ENCODE measurements at regions not wholly inside any gene's neighbourhood (a gene's known extent, or its start where the extent isn't known, plus 50 kb on each side); places are given as distances from the start of the nearest gene placed in this dataset.

DNA sequence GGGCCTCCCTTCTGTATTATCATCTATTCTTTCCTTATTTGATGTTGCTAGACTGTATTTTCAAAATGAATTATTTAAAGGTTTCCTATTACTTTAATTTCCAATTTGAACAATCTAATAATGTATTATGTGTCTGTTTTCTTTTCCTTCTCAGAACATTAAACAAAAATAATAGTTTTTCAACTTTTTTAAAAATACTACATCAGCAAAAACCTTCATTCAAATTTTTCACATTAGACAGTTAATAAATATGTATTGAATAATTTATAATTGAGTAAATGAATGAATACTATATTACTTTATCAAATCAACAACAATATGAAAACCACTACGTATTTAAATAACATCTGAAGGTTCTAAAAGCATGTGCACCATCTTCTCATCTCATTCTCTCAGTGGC lies 644.1 kb upstream of the SEMA3D start:
- Mint-ChIP-seq H3K27ac (ENCODE audit: unreplicated experiment) (no peak overlapping the region), H3K4me1 (ENCODE audit: low read depth) (peaks cover 10% of the 10 kb centered on the region)
- no peak for TF ChIP-seq CTCF (IDR thresholded peaks at IDR 0.05)

GRCh38 chr7:85829817-85830432 lies 643.1 kb upstream of the SEMA3D start:
- Mint-ChIP-seq H3K36me3 (ENCODE audit: low read depth) (no peaks in the 10 kb centered on the region), H3K9me3 (ENCODE audit: low read depth) (no peaks in the 10 kb centered on the region), H3K27me3 (ENCODE audit: low read depth) (no peaks in the 10 kb centered on the region), H3K4me3 (ENCODE audit: unreplicated experiment) (no peak overlapping the region), H3K27ac (ENCODE audit: unreplicated experiment) (no peak overlapping the region), H3K4me1 (ENCODE audit: low read depth) (peaks cover 10% of the 10 kb centered on the region)
- TF ChIP-seq CTCF (IDR thresholded peaks at IDR 0.05): peak; percentile 85
- DNase-seq (ENCODE audit: low spot score): no peak

More for the DNA sequence above, 644.1 kb upstream of the SEMA3D start:
- no peaks in the 10 kb centered on the region for H3K9me3 Mint-ChIP-seq (ENCODE audit: low read depth)
- H3K27me3 Mint-ChIP-seq (ENCODE audit: low read depth): no peaks in the 10 kb centered on the region
- H3K36me3 Mint-ChIP-seq (ENCODE audit: low read depth): no peaks in the 10 kb centered on the region
- DNase-seq (ENCODE audit: low spot score): no peak
- H3K4me3 Mint-ChIP-seq (ENCODE audit: unreplicated experiment): no peak overlapping the region

GRCh38 chr7:85829176-85829575 lies 642.3 kb upstream of the SEMA3D start:
- no peaks in the 10 kb centered on the region for H3K36me3 Mint-ChIP-seq (ENCODE audit: low read depth)
- no peak overlapping the region for H3K27ac Mint-ChIP-seq (ENCODE audit: unreplicated experiment)

DNA sequence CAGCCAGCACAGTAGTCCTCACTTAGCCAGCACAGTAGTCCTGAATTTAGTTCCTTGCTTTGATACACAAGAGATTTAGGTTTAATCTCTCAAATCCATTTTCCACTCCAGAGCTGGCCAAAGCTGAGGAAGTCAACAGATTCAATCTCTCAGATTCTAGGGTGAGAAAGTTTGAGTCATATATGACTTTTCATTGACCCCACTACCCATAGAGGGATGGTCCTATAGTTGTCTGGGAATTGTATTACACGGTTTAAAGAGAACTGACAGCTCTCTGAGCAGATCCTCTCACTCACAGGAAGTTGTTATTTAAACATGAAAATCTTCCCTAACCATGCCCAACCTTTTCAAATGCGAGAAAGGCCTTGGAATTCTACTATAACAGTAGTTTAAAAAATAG lies 641.8 kb upstream of the SEMA3D start:
- DNase-seq (ENCODE audit: low spot score): no peak
- no peaks in the 10 kb centered on the region for H3K9me3 Mint-ChIP-seq (ENCODE audit: low read depth)
- TF ChIP-seq CTCF (IDR thresholded peaks at IDR 0.05): no peak
- H3K27me3 Mint-ChIP-seq (ENCODE audit: low read depth): no peaks in the 10 kb centered on the region
- H3K4me1 Mint-ChIP-seq (ENCODE audit: low read depth): peaks cover 10% of the 10 kb centered on the region
- H3K4me3 Mint-ChIP-seq (ENCODE audit: unreplicated experiment): no peak overlapping the region
- H3K36me3 Mint-ChIP-seq (ENCODE audit: low read depth): no peaks in the 10 kb centered on the region
- H3K27ac Mint-ChIP-seq (ENCODE audit: unreplicated experiment): no peak overlapping the region

More at GRCh38 chr7:85829176-85829575, 642.3 kb upstream of the SEMA3D start:
- no peak for TF ChIP-seq CTCF (IDR thresholded peaks at IDR 0.05)
- no peaks in the 10 kb centered on the region for H3K9me3 Mint-ChIP-seq (ENCODE audit: low read depth)
- H3K4me3 Mint-ChIP-seq (ENCODE audit: unreplicated experiment): no peak overlapping the region
- H3K4me1 Mint-ChIP-seq (ENCODE audit: low read depth): peaks cover 10% of the 10 kb centered on the region
- no peaks in the 10 kb centered on the region for H3K27me3 Mint-ChIP-seq (ENCODE audit: low read depth)
- no peak for DNase-seq (ENCODE audit: low spot score)

DNA sequence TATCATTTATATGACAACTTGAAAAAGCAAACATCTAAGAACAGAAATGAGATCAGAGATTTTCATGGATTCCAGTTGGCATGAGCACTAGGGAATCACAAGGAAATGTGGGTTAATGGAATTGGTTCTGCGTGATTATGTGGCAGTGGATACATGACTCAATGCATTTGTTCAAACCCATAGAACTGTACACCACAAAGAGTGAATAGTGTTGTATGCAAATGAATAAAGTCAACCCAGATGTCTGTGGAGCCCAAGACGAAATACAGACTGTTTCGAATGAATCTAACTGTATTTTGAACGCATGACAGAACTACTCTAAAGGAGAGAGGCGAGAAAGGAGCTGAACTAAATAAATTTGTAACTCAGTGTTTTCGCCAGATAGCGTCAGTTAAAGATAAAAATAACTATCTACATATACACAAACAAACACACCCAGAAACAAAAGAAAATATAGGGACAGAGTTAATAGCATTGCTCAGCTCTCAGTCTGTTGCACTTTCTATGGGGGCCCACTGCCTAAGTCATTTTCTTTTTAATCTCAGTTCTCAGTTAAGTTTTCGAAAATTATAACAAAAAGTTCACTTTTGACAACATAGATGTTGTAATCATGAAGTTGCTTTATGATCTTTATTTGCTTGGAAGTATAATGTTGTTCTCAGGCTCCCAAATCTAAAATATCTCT lies 636.7 kb upstream of the SEMA3D start:
- no peak for DNase-seq (ENCODE audit: low spot score)
- H3K27me3 Mint-ChIP-seq (ENCODE audit: low read depth): no peaks in the 10 kb centered on the region
- no peak overlapping the region for H3K4me3 Mint-ChIP-seq (ENCODE audit: unreplicated experiment)
- no peak overlapping the region for H3K27ac Mint-ChIP-seq (ENCODE audit: unreplicated experiment)
- no peaks in the 10 kb centered on the region for H3K9me3 Mint-ChIP-seq (ENCODE audit: low read depth)
- no peaks in the 10 kb centered on the region for H3K36me3 Mint-ChIP-seq (ENCODE audit: low read depth)
- H3K4me1 Mint-ChIP-seq (ENCODE audit: low read depth): peaks cover under 1% of the 10 kb centered on the region
- no peak for TF ChIP-seq CTCF (IDR thresholded peaks at IDR 0.05)
